ENCODE measurements at regions not wholly inside any gene's neighbourhood (a gene's known extent, or its start where the extent isn't known, plus 50 kb on each side); places are given as distances from the start of the nearest gene placed in this dataset.

- intact Hi-C loops (cut with micrococcal nuclease), result no loop called here
- no peaks in the 10 kb centered on the region for H3K36me3 Mint-ChIP-seq (ENCODE audit: low read depth)
- no peak overlapping the region for H3K4me3 Mint-ChIP-seq
- no peaks in the 10 kb centered on the region for H3K27me3 Mint-ChIP-seq
- H3K9me3 Mint-ChIP-seq, result no peaks in the 10 kb centered on the region
- no peak for DNase-seq
- no peak overlapping the region for H3K27ac Mint-ChIP-seq
- no peaks in the 10 kb centered on the region for H3K4me1 Mint-ChIP-seq
These were observed 206.9 kb downstream of the WDR11 start for GRCh38 chr10:121058082-121058481.

GRCh38 chr10:121059351-121059750 is 208.2 kb downstream of the WDR11 start:
- Mint-ChIP-seq H3K9me3 (no peaks in the 10 kb centered on the region), H3K36me3 (ENCODE audit: low read depth) (no peaks in the 10 kb centered on the region), H3K27ac (no peak overlapping the region), H3K4me1 (no peaks in the 10 kb centered on the region), H3K27me3 (no peaks in the 10 kb centered on the region), H3K4me3 (no peak overlapping the region)
- intact Hi-C loops (cut with micrococcal nuclease), result no loop called here
- DNase-seq, result no peak

- H3K9me3 Mint-ChIP-seq, result no peaks in the 10 kb centered on the region
- no peak overlapping the region for H3K27ac Mint-ChIP-seq
- no peaks in the 10 kb centered on the region for H3K27me3 Mint-ChIP-seq
These were observed 211.0 kb downstream of the WDR11 start for GRCh38 chr10:121062115-121062514.

GRCh38 chr10:121063744-121064143 is 212.6 kb downstream of the WDR11 start:
- intact Hi-C loops (cut with micrococcal nuclease), result no loop called here
- DNase-seq, result no peak
- H3K36me3 Mint-ChIP-seq (ENCODE audit: low read depth), result no peaks in the 10 kb centered on the region
- no peak overlapping the region for H3K4me3 Mint-ChIP-seq
- H3K9me3 Mint-ChIP-seq, result no peaks in the 10 kb centered on the region
- no peak overlapping the region for H3K27ac Mint-ChIP-seq
- no peaks in the 10 kb centered on the region for H3K27me3 Mint-ChIP-seq
- no peaks in the 10 kb centered on the region for H3K4me1 Mint-ChIP-seq

More at GRCh38 chr10:121062115-121062514, 211.0 kb downstream of the WDR11 start:
- intact Hi-C loops (cut with micrococcal nuclease), result no loop called here
- DNase-seq, result no peak
- Mint-ChIP-seq H3K4me1 (no peaks in the 10 kb centered on the region), H3K4me3 (no peak overlapping the region), H3K36me3 (ENCODE audit: low read depth) (no peaks in the 10 kb centered on the region)

- no peaks in the 10 kb centered on the region for H3K36me3 Mint-ChIP-seq (ENCODE audit: low read depth)
- H3K27me3 Mint-ChIP-seq, result no peaks in the 10 kb centered on the region
- H3K27ac Mint-ChIP-seq, result no peak overlapping the region
- no peak overlapping the region for H3K4me3 Mint-ChIP-seq
- no peaks in the 10 kb centered on the region for H3K9me3 Mint-ChIP-seq
- intact Hi-C loops (cut with micrococcal nuclease), result no loop called here
- H3K4me1 Mint-ChIP-seq, result no peaks in the 10 kb centered on the region
- DNase-seq, result no peak
These were observed 213.3 kb downstream of the WDR11 start for GRCh38 chr10:121064491-121064890.

GRCh38 chr10:121065330-121065729 is 214.2 kb downstream of the WDR11 start:
- no peaks in the 10 kb centered on the region for H3K9me3 Mint-ChIP-seq

GRCh38 chr10:121069061-121069850 is 218.1 kb downstream of the WDR11 start:
- Mint-ChIP-seq H3K9me3 (no peaks in the 10 kb centered on the region), H3K4me1 (no peaks in the 10 kb centered on the region), H3K27me3 (no peaks in the 10 kb centered on the region), H3K27ac (no peak overlapping the region), H3K36me3 (ENCODE audit: low read depth) (no peaks in the 10 kb centered on the region), H3K4me3 (no peak overlapping the region)
- no peak for DNase-seq
- intact Hi-C loops (cut with micrococcal nuclease), result no loop called here

More at GRCh38 chr10:121065330-121065729, 214.2 kb downstream of the WDR11 start:
- intact Hi-C loops (cut with micrococcal nuclease), result no loop called here
- Mint-ChIP-seq H3K4me3 (no peak overlapping the region), H3K27me3 (no peaks in the 10 kb centered on the region), H3K27ac (no peak overlapping the region), H3K36me3 (ENCODE audit: low read depth) (no peaks in the 10 kb centered on the region), H3K4me1 (no peaks in the 10 kb centered on the region)
- DNase-seq, result no peak

- intact Hi-C loops (cut with micrococcal nuclease), result no loop called here
- Mint-ChIP-seq H3K4me1 (no peaks in the 10 kb centered on the region), H3K9me3 (no peaks in the 10 kb centered on the region), H3K36me3 (ENCODE audit: low read depth) (no peaks in the 10 kb centered on the region), H3K27ac (no peak overlapping the region), H3K4me3 (no peak overlapping the region), H3K27me3 (no peaks in the 10 kb centered on the region)
- no peak for DNase-seq
These were observed 219.3 kb downstream of the WDR11 start for GRCh38 chr10:121070275-121071070.

GRCh38 chr10:121071901-121072300 is 220.7 kb downstream of the WDR11 start:
- no peak for DNase-seq
- Mint-ChIP-seq H3K27me3 (no peaks in the 10 kb centered on the region), H3K9me3 (no peaks in the 10 kb centered on the region), H3K4me1 (no peaks in the 10 kb centered on the region), H3K4me3 (no peak overlapping the region), H3K36me3 (ENCODE audit: low read depth) (no peaks in the 10 kb centered on the region), H3K27ac (no peak overlapping the region)
- intact Hi-C loops (cut with micrococcal nuclease), result no loop called here

- Mint-ChIP-seq H3K9me3 (no peaks in the 10 kb centered on the region), H3K4me1 (no peaks in the 10 kb centered on the region), H3K27ac (no peak overlapping the region), H3K27me3 (no peaks in the 10 kb centered on the region), H3K4me3 (no peak overlapping the region), H3K36me3 (ENCODE audit: low read depth) (no peaks in the 10 kb centered on the region)
- intact Hi-C loops (cut with micrococcal nuclease), result no loop called here
- DNase-seq, result no peak
These were observed 222.6 kb downstream of the WDR11 start for GRCh38 chr10:121073728-121074127.

- intact Hi-C loops (cut with micrococcal nuclease), result no loop called here
- Mint-ChIP-seq H3K36me3 (ENCODE audit: low read depth) (no peaks in the 10 kb centered on the region), H3K27me3 (no peaks in the 10 kb centered on the region), H3K9me3 (no peaks in the 10 kb centered on the region), H3K4me3 (no peak overlapping the region), H3K4me1 (no peaks in the 10 kb centered on the region), H3K27ac (no peak overlapping the region)
- no peak for DNase-seq
These were observed 225.9 kb downstream of the WDR11 start for GRCh38 chr10:121076776-121077715.

GRCh38 chr10:121078036-121078435 is 226.9 kb downstream of the WDR11 start:
- H3K9me3 Mint-ChIP-seq, result no peaks in the 10 kb centered on the region
- no peak overlapping the region for H3K4me3 Mint-ChIP-seq
- H3K27me3 Mint-ChIP-seq, result peaks cover 1% of the 10 kb centered on the region
- intact Hi-C loops (cut with micrococcal nuclease), result no loop called here
- H3K36me3 Mint-ChIP-seq (ENCODE audit: low read depth), result no peaks in the 10 kb centered on the region
- no peak for DNase-seq
- no peak overlapping the region for H3K27ac Mint-ChIP-seq
- H3K4me1 Mint-ChIP-seq, result no peaks in the 10 kb centered on the region

- Mint-ChIP-seq H3K4me1 (no peaks in the 10 kb centered on the region), H3K27ac (no peak overlapping the region), H3K4me3 (no peak overlapping the region), H3K9me3 (no peaks in the 10 kb centered on the region), H3K27me3 (peaks cover 1% of the 10 kb centered on the region), H3K36me3 (ENCODE audit: low read depth) (no peaks in the 10 kb centered on the region)
- intact Hi-C loops (cut with micrococcal nuclease), result no loop called here
- DNase-seq, result no peak
These were observed 227.5 kb downstream of the WDR11 start for GRCh38 chr10:121078672-121079102.

Data from activated CD4-positive, alpha-beta T cell treated with anti-CD3 and anti-CD28 coated beads, Interleukin-2, amount 10 ng/mL, durations not matched to agents 24 days and 14 days (primary cell).